ENCODE measurements at regions not wholly inside any gene's neighbourhood (a gene's known extent, or its start where the extent isn't known, plus 50 kb on each side); places are given as distances from the start of the nearest gene placed in this dataset.

DNA sequence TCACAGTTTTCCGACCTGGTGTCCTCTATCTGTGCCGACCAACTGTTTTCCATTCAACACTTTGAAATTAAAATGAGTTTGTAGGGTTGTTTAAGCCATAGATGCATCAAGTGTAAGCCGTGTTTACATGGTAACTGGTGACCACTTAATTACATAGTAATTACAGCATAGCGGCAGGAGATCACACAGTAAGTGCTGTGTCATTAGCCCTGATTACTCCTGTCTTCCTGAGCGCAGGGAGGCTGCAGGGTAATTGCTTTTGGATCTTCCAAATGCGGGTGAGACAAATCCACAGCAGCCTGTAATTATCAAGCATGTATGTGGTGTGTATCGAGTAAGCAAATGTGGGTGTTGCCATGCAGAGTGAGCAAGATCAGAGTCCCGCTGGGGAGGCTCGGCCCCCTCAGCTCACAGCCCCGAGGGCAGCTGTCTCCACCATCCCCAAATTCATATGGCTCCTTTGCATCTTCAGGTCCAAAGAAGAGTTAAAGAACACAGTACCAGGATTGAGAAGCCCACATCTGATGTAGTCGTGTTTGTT lies 71.5 kb upstream of the HDAC4 start:
- DNase-seq: no peak

DNA sequence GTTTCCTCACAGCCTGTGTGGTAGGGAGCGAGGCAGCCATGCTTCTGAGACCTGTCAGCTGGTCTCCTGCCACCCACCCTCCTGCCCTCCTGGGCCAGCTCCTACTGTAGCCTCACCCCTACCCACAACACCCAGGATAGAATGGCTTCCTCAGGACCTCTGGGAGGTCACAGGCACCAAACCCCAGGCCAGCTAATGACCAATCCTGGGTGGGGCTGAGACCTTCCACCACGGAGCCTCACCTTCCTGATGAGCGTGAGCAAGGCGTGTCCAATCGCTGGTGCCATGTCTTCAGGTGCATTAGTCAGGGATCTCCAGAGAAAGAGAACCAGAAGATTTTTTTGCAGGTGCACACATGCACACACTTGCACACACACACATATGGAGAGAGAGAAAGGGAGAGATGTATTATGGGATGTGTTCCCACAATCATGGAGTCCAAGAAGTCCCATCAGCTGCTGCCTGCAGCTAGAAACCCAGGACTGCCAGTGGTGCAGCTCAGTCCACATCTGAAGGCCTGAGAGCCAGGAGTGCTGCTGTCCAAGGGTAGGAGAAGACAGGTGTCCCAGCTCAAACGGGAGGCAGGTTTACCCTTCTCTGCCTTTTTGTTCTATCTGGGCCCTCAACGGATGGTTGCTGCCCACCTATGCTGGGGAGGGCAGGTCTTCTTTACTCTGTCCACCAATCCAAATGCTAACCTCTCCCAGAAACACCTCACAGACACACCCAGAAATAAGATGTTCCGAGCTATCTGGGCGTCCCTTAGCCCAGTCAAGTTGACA lies 70.4 kb upstream of the HDAC4 start:
- no peak for DNase-seq

GRCh38 chr2:239470151-239470900 lies 69.5 kb upstream of the HDAC4 start:
- no peak for DNase-seq

DNA sequence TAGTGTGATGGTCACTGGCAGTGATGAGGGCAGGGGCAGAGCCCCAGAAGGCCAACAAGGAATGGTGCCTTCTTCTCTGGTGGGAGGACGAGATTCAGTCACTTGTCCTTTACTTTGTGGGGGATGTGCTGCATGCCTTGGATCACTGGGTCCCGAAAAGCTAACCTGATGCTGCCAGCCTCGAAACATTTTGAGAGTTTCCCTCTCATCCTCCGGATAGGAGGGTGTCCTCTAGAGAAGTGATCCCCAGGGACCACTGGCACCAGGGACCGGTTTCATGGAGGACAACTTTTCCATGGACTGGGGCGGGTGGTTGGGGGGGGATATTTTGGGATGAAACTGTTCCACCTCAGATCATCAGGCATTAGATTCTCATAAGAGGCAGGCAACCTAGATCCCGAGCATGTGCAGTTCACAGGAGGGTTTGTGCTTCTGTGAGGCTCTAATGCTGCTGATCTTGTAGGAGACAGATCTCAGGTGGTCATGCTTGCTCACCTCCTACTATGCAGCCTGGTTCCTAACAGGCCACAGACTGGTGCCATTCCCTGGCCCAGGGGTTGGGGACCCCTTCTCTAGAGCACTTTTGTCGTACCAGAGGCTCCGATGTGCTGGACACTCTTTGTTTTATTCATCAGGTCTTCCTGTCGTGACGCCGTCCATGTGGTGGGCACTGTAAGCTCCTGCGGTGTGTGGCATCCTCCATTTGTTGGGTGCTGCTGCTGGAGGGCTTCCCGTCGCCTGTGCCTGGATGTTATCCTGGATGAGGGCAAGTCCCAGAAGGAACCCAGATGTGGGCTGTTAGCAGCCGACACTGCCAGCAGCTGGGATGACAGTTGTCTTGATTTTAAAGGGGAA lies 68.5 kb upstream of the HDAC4 start:
- no peak for DNase-seq

DNA sequence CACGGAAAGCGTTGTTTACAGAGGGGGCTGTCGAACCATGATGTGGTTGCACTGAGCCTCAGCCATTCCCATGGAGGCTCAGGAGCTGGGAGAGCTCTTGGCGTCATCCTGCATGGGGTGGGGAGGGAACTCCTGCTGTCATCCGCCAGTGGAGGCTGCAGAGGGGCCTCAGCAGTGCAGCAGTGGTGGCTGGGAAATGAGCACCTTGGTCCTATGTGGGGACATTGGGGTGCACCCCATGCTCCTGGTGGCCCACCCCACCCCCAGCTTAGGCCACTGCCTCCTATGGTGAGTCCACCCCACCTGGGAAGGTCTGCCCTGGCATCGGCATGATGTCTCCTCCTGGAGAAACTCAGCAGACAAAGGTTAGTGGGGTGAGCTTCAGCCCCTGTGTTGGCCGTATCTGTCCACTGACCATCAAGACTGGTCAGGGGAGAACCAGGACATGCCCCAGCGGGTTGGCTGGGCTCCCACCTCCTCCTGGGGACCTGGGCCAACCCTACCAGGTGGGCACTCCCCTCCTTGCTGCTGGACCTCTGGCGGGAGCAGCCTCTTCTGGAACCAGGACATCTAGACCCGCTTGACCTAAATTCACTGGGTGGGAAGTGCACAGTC lies 67.8 kb upstream of the HDAC4 start:
- DNase-seq: no peak

DNA sequence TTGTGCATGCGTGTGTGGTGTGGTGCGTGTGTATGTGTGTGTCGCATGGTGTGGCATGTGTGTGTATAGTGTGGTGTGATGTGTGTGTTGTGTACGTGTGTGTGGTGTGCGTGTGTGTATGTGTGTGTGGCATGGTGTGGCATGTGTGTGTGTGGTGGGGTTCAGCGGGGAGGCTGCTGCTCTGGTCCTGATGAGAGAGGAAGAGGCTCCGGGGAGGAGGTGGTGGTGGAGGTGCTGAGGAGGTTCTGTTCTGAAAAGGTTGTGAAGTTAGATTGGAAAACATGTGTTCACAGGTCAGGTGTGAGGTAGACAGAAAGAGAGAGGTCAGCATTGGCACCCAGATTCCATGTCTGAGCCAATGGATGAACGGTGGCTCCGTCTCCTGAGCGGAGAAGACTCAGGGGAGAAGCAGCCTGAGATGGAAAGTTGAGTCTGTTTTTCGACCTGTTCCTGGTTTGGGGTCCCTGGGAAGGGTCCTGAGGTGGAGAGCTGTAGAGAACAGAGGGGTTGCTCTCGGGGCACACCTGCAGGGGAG lies 67.2 kb upstream of the HDAC4 start:
- no peak for DNase-seq

- no peak for DNase-seq
These were observed 66.6 kb upstream of the HDAC4 start for GRCh38 chr2:239467281-239467955.

GRCh38 chr2:239466755-239467271 lies 66.0 kb upstream of the HDAC4 start:
- DNase-seq: no peak

DNA sequence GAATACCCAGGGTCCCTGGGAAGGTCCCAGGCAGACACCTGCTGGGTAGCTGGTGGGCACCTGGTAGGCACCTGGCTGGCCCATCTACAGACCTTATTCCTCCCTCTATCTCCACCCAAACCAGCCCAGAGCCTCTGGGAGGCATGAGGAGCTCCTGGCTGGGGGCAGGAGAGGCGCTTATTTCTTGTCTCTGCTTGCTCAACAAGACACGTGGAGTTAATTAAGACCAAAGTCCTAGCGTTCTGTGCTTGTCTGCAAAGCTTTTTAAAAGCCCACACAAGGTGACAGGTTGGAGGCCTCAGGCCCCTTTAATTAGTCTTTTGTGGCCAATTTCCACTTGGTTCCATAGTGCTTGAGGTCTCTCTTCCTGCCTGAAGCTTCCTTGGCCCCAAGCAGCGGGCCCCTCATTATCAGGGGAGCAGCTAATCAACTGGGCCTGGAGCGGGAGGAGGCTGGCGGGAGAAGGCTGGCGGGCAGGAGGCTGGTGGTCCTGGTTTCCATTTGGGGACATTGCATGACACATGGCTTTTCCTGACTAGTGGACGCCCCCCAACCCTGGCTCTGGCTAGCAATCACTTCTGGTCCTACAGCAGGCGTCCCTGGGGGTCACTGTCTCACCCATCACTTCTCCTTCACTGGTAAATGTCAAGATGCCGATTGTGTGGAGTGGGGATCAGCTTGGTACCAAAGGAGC lies 65.4 kb upstream of the HDAC4 start:
- no peak for DNase-seq

DNA sequence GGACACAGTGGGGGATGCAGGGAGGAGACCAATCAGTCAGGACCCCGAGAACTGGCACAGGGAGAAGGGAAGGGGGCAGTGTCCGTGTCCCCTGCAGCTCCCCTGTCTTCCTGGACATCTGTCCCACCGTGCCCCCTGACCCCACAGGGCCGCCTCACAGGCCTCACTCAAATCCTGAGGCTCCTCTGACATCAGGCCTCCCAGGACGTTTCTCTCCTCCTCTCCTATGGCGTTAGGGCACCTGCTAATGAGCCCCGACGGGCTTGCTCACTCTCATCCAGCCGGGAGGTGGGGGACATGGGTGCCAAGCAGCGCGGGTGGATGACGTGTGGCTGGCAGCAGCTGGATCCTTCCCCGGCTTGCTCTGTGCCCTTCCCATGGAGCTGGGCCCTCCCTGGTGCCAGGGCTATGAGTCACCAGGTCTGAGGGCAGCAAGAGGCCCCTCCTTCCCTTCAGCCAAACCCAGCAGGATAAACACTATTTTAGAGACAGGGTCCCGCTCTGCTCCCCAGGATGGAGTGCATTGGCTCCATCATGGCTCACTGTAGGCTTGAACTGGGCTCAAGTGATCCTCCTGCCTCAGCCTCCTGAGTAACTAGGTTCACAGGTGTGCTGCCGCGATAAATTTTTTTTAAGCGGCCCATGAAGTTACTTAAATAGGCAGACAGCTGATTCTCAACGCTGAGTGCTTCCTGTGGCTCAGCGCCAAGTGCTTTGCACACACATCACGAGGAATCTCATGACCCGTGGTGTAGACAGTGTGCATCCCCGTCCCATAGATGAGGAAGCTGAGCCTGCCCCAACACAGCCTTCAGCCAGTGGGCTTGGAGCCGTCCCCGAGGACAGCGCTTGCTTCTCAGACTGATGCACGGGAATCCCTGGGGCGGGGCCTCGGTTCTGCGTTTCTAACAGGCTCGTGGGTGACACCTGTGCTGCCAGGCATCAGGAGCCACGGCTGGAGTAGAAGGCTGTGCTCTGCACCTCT lies 64.5 kb upstream of the HDAC4 start:
- peak; percentile 77 for DNase-seq

DNA sequence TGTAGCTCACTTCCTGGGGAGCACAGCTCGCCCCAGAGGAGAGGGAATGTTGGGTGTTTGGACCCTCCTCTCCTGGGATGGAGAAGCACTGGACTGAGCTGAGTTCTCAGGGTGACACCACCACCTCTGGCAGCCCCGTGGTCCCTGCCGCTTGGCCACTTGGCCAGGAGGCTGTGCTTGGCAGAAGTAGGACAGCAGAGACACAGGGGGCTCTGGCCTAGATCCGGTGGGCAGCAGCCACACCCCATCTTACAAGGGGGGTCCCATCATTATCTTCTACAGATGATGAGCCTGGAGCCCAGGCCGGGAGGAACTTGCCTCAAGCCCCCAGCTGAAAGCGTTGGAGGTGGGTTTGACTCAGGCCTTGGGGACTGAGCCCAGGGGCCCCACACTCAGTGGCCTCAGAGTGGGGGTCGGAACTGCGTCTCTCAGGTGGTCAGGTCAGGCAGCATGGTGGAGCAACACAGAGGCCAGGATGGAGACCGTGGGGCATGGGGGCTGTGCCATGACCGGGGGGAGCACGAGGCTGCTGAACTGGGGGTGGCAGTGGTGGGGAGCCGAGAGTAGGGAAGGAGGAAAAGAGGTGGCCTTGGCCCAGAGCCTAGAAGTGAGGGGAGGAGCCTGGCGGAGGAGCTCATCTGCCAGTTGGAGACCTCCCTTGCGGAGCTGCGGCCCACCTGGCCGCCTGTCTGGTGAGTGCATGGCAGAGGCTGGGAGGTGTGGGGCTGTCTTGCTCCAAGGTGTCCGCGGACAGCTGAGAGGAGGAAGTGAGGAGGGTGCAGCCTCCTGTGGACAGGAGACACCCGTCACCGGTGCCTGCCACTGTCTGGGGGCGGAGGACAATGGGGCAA lies 63.6 kb upstream of the HDAC4 start:
- no peak for DNase-seq

DNA sequence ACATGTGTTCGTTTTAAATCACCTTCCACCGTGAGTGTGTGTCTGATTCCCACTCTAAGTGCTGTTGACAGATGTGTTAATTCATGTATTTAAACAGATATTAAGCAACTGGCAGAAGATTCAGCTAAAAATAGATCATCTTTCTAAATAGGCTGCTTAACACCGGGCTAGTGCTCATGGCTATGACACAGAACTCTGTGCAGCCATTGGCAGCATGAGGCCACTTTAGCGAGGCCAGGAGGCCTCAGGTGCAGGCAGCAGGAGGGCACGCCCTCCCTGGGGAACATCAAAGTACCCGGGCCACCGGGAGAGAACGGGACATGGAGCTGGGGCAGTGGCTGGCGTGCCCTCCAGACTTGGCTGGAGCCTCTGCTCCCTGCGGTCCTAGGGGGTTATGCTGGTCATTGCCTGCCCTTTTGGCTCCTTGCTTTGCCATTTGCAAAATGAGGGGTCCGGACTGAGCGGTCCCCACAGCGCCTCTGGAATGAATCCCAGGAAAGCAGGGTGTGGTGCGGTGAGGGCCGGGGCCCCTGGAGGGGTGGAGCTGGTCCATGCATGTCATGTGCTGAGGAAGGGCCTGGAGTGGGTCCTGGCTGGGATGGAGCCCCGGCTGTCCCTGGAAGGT lies 62.8 kb upstream of the HDAC4 start:
- no peak for DNase-seq

- DNase-seq: no peak
These were observed 62.1 kb upstream of the HDAC4 start for GRCh38 chr2:239462671-239463506.

GRCh38 chr2:239462191-239462515 lies 61.3 kb upstream of the HDAC4 start:
- DNase-seq: no peak

DNA sequence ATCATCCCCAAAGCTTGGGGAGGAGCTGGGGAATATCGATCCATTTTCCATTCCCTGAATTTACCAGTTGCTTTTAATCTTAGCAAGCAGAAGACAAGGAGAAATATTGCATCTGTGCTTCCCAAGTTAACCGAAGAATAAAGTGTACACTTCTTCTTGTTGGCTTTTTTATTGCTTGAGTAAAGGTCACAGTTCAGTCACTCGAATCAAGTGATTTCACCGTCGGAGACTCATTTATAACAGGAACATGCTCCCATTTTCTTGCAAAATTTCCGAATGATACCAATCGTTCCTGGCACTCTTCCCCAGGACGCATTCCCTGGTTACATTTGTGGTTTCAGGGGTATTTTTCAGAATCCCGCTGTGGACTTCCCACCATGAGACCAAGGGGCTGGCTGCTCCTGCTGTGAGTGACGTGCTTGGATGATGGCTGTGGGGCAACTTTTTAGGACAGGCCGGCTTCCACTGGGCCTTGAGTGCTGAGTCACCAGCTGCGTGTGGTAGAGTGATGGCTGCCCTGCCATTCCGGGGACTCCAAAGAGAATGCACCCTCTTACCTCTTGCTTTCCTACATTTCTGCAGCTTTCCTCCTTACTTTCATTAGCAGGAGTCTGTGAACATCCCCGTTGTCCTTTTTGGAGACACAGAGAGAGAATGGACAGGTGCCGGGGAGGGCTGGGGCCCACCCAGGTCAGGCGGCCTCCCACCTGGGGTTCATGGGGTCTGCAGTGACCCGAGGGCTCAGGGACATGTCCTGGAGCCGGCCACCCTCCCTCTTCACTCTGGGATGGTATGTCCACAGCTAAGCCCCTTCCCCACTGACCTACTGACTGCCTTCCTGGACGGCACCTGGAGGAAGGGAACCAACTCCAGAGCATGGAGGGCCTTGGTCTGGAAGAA lies 60.7 kb upstream of the HDAC4 start:
- DNase-seq: no peak

DNA sequence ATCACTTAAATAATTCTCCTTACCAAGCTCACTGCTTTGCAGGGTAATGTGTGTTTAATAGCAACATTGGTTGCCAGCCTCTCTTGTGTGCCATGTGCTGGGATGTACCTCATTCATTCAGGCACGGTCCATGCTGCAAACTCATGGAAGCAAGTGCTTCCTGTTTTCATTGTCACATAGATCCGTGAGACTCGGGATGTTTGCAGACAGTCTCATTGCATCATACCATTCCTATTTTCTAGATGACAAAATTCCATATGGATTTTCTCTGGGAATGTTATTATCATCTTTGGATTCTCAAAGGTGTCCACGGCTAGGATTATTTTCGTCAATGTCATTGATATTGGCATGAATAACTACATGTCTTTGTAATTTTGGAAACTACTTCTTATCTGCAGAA lies 60.0 kb upstream of the HDAC4 start:
- no peak for DNase-seq

All from CD4-positive, alpha-beta T cell treated with Interferon gamma for 1 hour (primary cell).